ENCODE measurements at regions not wholly inside any gene's neighbourhood (a gene's known extent, or its start where the extent isn't known, plus 50 kb on each side); places are given as distances from the start of the nearest gene placed in this dataset.

GRCh38 chr6:14936861-14937260 is 309.0 kb upstream of the JARID2 start:
- TF ChIP-seq ZNF530 (tag by site-specific recombination; IDR thresholded peaks at IDR 0.05; ENCODE audit: low read depth) (no peak), PRDM10 (tag by site-specific recombination; IDR thresholded peaks at IDR 0.05) (no peak), ZNF24 (tag by site-specific recombination; IDR thresholded peaks at IDR 0.05) (no peak), ZBTB49 (tag by site-specific recombination; IDR thresholded peaks at IDR 0.05; ENCODE audit: low read depth) (no peak), CTCF (tag by site-specific recombination; IDR thresholded peaks at IDR 0.05) (no peak), ZNF639 (tag by site-specific recombination; IDR thresholded peaks at IDR 0.05) (no peak)
